Mucosa of gallbladder (tissue), 1 donor: ENCODE measurements at regions not wholly inside any gene's neighbourhood (a gene's known extent, or its start where the extent isn't known, plus 50 kb on each side); places are given as distances from the start of the nearest gene placed in this dataset.
"Not testable (repeated sequence)": the region's sequence is repeated elsewhere in the genome, so short reads cannot be mapped to it uniquely, and the experiment has no call there.

Experiments
- DNase-seq: peaks from one replicate; pipeline ENCODE4 v3.0.0-alpha.2; 2020; ENCODE audit warnings: low spot score
- donor health status: DM: no; HTN: no; CAD: no.

DNA sequence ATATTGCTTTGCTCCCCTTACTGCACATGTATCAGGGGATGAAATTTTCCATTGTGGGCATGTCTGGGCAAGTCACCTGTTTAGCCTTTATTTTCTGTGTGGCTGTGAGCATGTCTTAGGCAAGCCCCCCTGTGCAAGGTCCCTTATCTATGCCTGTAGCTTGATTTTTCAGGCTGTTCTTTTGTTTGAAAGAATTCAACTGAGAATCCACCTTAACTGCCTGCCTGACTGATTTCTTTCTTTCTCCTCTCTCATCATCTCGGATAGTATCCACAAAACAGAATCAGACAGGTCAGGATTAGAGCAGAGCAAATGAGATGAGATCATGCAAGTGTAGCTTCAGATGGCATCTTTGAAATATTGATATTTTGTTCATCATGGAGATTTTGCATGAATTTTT lies 1147.5 kb upstream of the ACVR2A start:
- no peak for DNase-seq

- not testable (repeated sequence) for DNase-seq
These were observed 1148.0 kb upstream of the ACVR2A start for GRCh38 chr2:146696787-146697186.

GRCh38 chr2:146681991-146682390 lies 1162.8 kb upstream of the ACVR2A start:
- no peak for DNase-seq

GRCh38 chr2:146678516-146678915 lies 1166.3 kb upstream of the ACVR2A start:
- no peak for DNase-seq

GRCh38 chr2:146677280-146677679 lies 1167.5 kb upstream of the ACVR2A start:
- no peak for DNase-seq

DNA sequence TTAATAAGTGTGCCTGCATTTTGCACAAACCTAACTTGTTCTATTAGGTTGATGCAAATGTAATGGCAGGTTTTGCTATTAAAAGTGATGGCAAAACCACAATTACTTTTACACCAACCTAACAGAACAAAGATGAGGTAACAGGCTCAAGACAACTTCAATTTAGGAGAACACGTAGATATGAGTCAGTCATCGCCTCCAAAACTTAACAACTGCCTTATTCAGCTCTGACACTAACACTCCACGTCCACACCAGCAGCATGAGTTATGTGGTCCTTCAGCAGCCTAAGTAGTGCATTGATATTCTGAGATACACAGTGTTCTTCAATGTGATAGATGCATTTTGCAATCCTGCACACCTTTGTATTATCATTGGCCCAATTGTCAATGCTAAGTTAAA lies 1175.1 kb upstream of the ACVR2A start:
- DNase-seq = no peak

- DNase-seq = no peak
These were observed 1178.5 kb upstream of the ACVR2A start for GRCh38 chr2:146666340-146666739.

DNA sequence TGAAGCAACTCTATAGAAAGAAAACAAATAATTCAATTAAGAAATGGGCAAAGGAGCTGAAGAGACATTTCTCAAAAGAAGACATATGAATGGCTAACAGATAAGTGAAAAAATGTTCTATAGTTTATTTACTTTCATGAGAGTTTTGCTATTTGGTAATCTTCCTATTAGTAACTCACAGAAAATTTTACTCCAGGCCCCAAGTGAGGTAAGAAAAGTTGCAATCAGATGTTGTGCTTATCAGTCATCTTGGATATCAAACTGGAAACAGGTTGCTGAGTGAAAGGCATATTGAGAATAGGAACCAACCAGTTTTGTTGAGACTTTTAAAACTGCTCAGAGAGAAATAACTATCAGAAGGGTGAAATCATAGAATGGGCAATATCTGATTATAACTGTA lies 1179.0 kb upstream of the ACVR2A start:
- no peak for DNase-seq

DNA sequence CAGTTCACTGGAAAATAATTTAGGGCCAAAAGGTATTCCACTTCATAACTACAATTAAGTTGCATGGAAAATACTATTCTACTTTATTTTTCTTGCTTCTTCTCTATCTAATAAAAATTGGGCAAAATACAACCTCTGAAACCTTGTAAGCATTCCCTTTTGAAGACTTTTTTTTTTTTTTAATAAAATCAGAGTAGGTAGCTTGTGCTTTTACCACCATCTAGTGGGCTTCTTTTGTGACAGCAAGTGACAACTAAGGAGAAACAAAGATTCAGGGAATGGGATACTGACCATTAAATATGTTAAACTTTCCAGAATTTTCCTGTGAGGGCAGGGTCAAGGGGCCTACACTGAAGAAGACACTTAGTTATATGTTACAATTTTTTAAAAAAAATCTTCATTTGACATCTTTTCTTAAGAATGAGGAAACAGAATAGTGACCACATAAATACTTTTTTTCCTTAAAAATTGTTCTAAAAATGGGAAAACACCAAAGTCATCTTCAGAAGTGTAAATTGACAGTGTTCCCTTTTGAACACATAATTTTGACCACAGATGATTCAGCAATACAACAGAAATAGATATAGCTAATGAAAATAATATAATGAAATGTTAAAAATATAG lies 1183.2 kb upstream of the ACVR2A start:
- no peak for DNase-seq

DNA sequence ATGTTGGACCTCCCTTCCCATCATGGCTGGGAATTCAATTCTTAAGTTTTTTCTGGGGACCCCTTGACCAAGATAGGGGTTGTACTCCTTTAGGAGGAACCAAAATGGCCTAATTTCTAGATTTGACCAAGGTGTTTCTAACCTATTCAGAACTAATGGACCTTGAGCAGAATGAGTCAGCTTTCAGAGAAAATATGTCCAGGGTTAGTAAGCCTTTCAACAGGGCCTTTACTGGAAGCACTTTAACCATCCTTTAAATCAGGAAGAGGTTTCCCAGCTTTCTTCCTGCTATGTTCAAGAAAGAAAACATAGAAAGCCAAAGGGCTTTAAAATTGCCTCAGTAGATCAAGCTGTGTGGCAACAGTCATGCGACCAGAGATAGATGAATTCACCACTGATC lies 1184.9 kb upstream of the ACVR2A start:
- DNase-seq = no peak

DNA sequence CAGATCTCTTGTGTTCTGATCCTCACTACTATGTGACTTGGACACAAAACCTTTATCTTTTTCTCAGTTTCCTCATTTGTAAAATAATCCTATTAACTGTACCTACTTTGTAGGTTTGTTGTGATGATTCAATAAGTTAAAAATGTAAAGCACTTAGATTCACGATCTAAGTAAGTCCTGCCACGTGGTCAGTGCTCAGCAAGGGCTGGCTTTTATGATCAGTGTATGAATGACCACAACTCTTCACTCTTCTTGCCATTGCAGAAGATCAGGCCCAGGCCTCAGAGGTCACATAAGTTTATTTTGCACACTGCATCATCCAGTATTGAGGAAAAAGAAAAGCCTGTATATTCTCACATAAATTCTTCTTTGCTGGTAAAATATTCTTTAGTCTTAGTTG lies 1192.5 kb upstream of the ACVR2A start:
- no peak for DNase-seq

DNA sequence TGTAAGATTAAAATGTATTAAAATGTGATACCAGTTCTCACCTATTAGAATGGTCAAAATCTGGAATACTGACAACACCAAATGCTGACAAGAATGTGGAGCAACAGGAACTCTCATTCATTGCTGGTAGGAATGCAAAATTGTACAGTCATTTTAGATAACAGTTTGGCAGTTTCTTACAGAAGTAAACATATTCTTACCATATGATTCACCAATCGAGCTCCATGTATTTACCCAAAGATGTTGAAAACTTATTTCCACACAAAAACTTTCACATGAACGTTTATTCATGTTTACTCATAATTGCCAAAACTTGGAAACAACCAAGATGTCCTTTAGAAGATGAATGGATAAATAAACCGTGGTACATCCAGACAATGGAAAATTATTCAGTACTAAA lies 1193.5 kb upstream of the ACVR2A start:
- DNase-seq = no peak

DNA sequence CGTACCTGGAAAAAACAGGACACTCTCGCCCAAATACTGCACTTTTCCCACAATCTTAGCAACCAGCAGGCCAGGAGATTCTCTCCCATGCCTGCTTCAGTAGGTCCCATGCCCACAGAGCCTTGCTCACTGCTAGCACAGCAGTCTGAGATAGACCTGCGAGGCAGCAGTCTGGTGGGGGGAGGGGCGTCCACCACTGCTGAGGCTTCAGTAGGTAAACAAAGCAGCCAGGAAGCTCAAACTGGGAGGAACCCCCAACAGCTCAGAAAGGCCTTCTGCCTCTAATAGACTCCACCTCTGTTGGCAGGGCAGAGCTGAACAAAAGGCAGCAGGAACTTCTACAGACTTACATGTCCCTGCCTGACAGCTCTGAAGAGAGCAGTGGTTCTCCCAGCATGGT lies 1202.8 kb upstream of the ACVR2A start:
- no peak for DNase-seq

GRCh38 chr2:146634230-146635097 lies 1210.4 kb upstream of the ACVR2A start:
- DNase-seq = no peak

GRCh38 chr2:146633159-146633558 lies 1211.7 kb upstream of the ACVR2A start:
- no peak for DNase-seq

DNA sequence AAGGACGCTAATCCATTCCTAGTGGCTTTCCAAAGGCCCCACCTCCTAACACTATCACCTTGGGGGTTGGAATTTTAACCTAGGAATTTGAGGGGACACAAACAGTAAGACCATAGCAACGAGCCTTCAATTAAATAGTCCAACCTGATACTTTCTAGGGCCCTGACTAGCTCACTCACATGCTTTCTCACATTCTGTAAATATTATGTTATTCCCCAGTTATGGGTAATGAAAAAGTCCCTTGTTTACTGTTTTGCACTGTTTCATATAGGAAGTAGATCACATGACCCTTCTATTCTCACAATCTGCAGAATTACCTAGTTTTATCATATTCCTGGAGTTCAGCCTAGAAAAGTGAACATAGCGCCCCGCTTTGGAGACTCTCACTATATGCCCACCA lies 1212.1 kb upstream of the ACVR2A start:
- no peak for DNase-seq

- no peak for DNase-seq
These were observed 1220.2 kb upstream of the ACVR2A start for GRCh38 chr2:146624430-146625160.

DNA sequence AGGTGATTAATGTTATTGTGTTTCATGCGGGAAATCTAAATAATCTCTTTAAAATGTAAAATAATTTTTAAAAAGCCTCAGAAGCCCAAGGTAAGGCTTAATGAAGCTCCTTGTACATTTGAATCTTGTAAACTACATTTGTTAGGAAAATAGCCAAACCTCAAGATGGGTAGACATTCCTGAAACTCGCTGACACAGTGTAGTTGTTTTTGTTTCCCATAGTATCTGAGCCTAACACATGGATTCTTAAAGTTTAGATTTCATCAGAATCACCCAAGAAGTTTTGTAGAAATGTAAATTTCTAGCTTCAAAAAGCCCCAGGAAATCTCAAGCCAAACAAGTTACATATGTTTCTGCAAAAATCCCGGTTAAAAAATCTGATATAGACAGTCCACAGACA lies 1221.1 kb upstream of the ACVR2A start:
- DNase-seq = no peak

- DNase-seq = no peak
These were observed 1223.2 kb upstream of the ACVR2A start for GRCh38 chr2:146621656-146622055.

DNA sequence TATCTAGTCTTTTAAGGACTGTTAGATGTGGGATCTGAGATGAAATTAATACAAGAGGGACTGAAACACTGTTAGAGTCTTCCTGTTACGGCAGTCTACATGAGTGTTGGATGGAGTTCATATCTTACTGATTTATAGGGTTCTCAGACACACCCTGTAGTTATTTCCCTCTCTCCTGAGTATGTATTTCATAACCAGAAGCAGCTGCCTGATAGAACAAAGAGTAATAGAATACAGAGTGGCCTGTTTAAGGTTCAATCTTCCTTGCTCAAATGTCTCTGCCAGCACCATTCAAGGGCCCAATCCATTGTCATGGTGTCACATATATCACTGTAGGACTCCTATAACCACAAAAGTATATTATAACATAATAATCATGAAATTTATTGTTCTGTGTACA lies 1229.1 kb upstream of the ACVR2A start:
- DNase-seq = no peak

DNA sequence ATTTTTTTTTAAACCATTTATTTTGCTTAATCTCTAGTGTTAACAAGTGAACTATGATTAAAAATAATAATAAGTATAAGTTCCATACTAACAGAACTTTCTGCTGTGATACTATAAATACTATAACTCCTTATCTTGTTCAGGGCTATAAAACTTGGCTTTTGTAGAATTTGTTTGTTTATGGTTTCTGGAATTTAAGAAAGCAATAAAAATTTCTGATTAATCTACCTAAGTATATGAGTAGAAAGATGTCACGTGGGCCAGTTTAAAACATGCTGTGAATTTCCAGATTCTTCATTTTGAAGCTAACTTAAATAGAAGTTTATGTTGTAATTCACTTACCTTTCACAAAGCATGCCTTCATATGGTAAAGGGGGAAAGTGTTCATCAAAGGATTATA lies 1236.3 kb upstream of the ACVR2A start:
- no peak for DNase-seq

- DNase-seq = no peak
These were observed 1240.3 kb upstream of the ACVR2A start for GRCh38 chr2:146604521-146604920.

DNA sequence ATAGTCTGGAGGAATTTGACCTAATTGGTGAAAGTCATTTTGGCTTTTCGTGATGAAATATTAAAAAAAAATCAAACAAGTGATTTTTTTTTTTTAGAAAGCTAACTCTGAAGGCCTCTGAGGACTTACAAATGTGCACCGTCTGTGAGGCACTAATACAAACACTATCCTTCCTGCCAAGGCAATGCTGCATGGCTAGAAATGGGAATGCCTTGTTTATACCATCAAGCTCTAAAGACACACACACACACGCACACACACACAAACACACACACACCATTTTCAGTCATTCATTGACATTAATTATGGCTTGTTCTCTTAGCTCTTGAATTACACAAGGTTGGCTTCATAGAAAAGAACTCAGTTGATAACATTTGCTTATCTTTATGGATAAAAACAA lies 1242.0 kb upstream of the ACVR2A start:
- DNase-seq = peak; percentile 10
